GM13976 (cell line): ENCODE measurements at regions not wholly inside any gene's neighbourhood (a gene's known extent, or its start where the extent isn't known, plus 50 kb on each side); places are given as distances from the start of the nearest gene placed in this dataset.
"Not testable (repeated sequence)": the region's sequence is repeated elsewhere in the genome, so short reads cannot be mapped to it uniquely, and the experiment has no call there.

Experiments used
- DNase-seq: peaks from one replicate; pipeline ENCODE4 v3.0.0; 2012; ENCODE audit warnings: low spot score
- CTCF ChIP-seq: IDR thresholded peaks from 2 replicates; pipeline ENCODE4 v1.5.1; 2012; ENCODE audit warnings: borderline replicate concordance, mild to moderate bottlenecking; ENCODE audit not compliant: insufficient read depth; ENCODE audit errors: extremely low read depth, missing control alignments, control extremely low read depth
- in situ Hi-C: fragments of 300-500 bp; cut with MboI; formaldehyde crosslinking; loops from one replicate; pipeline ENCODE4 v1.12.0; 2022; ENCODE audit warnings: low sequenced_read_pairs, mixed read lengths, inconsistent platforms; ENCODE audit not compliant: unreplicated experiment

GRCh38 chr7:13258386-13258785, 571.0 kb downstream of the ARL4A start:
- DNase-seq = no peak
- no peak for TF ChIP-seq CTCF
- in situ Hi-C loops = loop anchor here (25.0 kb wide), 1 partner anchor 621 kb away; no protein-coding TSS in a partner anchor

GRCh38 chr7:13259930-13260329, 572.5 kb downstream of the ARL4A start:
- no peak for TF ChIP-seq CTCF
- no peak for DNase-seq
- in situ Hi-C loops = loop anchor here (25.0 kb wide), 1 partner anchor 623 kb away; no protein-coding TSS in a partner anchor

GRCh38 chr7:13262929-13263530, 575.6 kb downstream of the ARL4A start:
- no peak for TF ChIP-seq CTCF
- no peak for DNase-seq
- in situ Hi-C loops = loop anchor here (25.0 kb wide), 1 partner anchor 626 kb away; no protein-coding TSS in a partner anchor

GRCh38 chr7:13265271-13265670, 577.8 kb downstream of the ARL4A start:
- DNase-seq = no peak
- in situ Hi-C loops = loop anchor here (25.0 kb wide), 1 partner anchor 628 kb away; no protein-coding TSS in a partner anchor
- TF ChIP-seq CTCF = no peak

- not testable (repeated sequence) for DNase-seq
- in situ Hi-C loops = loop anchor here (25.0 kb wide), 1 partner anchor 637 kb away; no protein-coding TSS in a partner anchor
Measured at GRCh38 chr7:13274205-13274604, 586.8 kb downstream of the ARL4A start.

- no peak for DNase-seq
- peak; percentile 7 for TF ChIP-seq CTCF
- in situ Hi-C loops = loop anchor here (25.0 kb wide), 2 partner anchors 1185 to 1410 kb away; no protein-coding TSS in a partner anchor
Measured at GRCh38 chr7:13276977-13277376, 589.5 kb downstream of the ARL4A start.

GRCh38 chr7:13278020-13278419, 590.6 kb downstream of the ARL4A start:
- in situ Hi-C loops = loop anchor here (25.0 kb wide), 2 partner anchors 1184 to 1409 kb away; no protein-coding TSS in a partner anchor
- no peak for TF ChIP-seq CTCF
- DNase-seq = no peak
